ENCODE measurements at regions not wholly inside any gene's neighbourhood (a gene's known extent, or its start where the extent isn't known, plus 50 kb on each side); places are given as distances from the start of the nearest gene placed in this dataset.

GRCh38 chr2:8158711-8159110 lies 523.1 kb upstream of the ID2 start:
- no peak for DNase-seq

DNA sequence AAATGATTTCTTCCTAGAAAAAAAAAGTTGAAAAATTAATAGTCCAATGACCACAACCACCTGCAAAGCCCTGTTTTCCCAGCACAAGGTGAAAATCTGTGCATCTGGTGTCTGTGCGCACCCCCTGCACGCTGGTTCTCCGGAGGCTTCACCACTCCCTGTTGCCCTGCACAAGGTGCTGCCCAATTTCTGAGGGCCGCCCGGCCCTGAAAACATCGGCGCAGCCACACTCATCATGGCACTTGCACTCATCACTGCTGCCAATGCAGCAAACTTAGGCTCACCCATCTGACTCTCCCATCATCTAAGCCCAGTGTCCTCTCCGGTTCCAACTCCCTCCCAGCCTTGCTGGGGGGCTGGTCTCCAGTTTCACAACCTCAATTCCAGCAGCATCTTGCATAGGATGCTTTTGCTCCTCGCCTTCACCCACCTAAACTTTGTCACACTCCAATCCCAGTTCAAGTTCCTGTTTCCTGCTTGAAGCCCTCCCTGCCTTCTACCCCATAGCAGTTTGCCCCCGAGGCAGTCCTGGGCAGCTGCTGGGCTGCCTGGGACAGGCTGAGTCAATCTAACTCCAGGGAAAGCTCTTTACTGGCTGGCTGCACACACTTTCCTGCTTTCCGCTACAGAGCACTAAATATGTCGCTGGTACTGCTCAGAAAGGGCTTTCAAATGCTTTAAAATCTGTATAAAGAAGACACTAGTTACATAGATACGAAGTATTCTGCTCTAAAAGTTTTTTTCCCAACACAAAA lies 522.5 kb upstream of the ID2 start:
- no peak for DNase-seq

- no peak for DNase-seq
Observed at GRCh38 chr2:8159966-8160603, 521.8 kb upstream of the ID2 start.

DNA sequence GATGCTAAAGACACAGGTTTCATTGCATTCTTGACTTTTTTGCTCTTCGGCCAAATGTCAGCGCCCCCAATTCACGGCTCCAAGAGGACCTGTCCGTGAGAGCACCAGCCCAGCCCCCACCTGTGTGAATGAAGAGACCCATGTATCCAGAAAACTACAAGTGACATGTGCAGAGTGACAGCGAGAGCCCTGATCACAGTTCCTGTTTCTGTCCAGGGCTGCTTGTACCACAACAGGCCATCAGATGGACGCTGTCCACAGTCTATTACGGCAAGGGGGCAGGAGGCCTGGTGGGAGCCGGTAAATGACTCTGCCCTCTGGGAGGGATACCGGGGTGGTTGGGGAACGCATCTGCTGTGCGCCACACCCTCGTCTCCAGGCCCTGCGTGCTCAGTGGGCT lies 520.9 kb upstream of the ID2 start:
- no peak for DNase-seq

GRCh38 chr2:8162552-8162951 lies 519.3 kb upstream of the ID2 start:
- no peak for DNase-seq

GRCh38 chr2:8165550-8165949 lies 516.3 kb upstream of the ID2 start:
- DNase-seq = no peak

DNA sequence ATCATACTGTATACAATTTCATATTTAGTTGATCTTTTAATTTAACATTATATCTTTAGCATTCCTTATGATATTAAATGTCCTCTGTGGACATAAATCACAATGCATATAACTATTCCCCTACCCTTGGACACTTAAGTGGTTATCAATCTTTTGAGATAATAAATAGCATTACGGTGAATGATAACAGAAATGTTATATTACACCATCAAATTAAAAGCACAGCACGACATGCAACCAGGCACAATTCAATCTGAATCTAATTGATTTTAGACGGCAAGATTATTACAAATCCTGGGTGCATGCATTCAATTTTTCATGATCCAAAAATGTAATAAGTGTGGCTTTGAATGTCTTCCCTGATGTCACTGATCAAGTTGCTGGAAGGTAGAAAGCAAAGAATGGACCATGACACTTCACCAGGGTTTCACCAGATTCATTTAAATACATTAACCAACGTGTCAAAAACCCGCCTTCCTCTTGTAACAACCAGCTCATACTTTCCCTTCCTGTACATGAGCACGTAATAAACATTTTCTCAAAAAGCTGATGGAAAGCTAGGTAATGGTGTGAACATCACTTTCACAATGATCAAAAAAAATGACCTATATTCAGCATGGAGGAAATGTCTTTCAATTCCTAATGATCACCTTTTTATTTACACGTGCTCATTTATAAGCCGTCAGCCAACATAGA lies 513.7 kb upstream of the ID2 start:
- DNase-seq = no peak

- no peak for DNase-seq
Observed at GRCh38 chr2:8168876-8169424, 512.9 kb upstream of the ID2 start.

GRCh38 chr2:8169443-8169842 lies 512.4 kb upstream of the ID2 start:
- DNase-seq = no peak

- no peak for DNase-seq
Observed at GRCh38 chr2:8170552-8171327, 511.1 kb upstream of the ID2 start.

DNA sequence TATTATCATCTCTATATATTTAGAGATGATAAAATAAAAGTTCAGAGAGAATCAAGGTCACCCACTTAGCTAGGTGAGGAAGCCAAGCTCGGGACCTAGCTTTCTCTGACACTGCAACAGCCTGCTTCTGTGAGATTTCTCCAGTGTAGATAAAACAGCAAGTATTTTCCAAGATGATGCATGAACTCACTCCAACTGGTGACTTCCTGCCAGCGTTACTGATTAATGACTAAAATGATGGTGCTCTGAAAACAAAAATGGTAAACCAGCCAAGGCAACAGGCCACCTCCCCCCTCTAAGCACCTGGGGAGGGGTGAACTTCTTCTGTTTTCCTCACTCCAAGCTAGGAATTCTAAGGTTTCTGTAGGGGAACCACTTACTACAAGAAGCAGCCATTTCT lies 510.2 kb upstream of the ID2 start:
- no peak for DNase-seq

DNA sequence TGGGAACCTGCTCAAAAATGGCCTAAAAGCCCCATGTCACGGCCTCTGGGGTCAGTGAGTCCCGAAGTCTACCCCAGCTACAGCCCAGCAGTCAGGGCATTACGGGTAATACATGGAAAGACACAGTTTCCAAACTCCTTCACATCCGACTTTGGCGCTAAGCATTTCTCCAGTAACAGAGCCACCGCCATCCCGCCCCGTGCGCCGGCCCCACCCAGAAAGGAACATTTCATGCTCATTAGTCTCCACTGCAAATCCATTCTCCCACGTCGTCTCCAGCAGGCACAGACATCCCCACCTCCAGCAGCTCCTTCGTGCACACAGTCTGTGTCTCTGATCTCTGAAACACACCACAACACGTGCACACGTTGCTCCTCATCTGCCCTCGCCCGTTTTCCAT lies 509.2 kb upstream of the ID2 start:
- DNase-seq = no peak

DNA sequence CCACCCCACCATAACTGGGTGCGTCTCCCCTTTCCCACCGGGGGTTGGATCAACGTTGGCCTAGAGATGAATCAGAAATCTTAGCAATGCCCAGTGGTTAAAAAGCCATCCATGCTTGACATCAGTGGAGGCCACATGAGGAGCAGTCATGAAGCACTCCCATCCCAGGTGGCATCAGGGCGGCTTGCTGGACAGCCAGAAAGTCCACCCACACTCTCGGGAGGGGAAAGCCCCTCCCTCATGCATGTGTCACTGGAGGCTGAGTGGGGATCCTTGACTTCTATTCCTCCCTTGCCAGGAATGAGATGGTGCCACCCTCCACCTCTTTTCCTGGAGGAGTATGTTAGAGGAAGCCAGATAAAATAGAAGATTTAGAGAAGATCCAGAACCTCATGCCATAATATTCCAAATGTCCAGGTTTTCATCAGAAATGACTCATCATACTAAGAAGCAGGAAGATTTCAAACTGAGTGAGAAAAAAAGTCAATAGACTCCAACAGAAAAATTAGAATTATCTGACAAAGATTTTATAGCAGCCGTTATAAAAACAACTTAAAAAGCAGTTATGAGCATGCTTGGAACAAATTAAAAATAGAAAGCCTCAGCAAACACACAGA lies 507.1 kb upstream of the ID2 start:
- DNase-seq = no peak

- DNase-seq = no peak
Observed at GRCh38 chr2:8176887-8177286, 505.0 kb upstream of the ID2 start.

- DNase-seq = no peak
Observed at GRCh38 chr2:8177566-8177965, 504.3 kb upstream of the ID2 start.

DNA sequence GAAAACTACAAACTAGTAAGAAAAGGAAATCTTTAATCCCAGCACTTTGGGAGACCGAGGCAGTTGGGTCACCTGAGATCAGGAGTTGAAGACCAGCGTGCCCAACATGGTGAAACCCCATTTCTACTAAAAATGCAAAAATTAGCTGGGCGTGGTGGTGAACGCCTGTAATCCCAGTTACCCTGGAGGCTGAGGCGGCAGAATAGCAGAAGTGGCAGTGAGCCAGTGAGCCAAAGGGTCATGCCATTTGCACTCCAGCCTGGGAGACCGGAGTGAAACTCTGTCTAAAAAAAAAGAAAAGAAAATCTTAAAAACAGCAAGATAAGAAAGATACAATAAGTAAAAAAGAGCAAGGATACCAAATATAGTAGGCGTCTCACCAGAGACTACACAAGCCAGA lies 502.9 kb upstream of the ID2 start:
- DNase-seq = no peak

DNA sequence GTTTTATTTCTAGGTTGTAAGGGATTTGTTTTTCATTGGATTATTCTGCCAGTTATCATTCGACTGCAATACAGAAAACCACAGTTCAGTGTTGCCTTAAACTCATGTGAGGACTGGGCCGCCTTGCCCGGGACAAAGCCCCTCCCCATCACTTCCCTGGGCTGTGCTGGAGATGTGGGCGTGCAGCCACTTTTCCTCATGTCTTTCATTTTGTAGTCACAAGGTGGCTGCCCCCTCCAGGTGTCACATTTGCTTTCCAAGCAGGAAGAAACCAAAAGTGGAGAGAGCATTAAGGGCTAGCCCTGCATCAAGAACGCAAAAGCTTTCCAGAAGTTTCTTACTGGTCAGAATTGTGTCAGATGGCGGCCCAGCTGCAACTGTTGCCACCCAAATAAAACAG lies 492.5 kb upstream of the ID2 start:
- no peak for DNase-seq

- no peak for DNase-seq
Observed at GRCh38 chr2:8190279-8190678, 491.6 kb upstream of the ID2 start.

DNA sequence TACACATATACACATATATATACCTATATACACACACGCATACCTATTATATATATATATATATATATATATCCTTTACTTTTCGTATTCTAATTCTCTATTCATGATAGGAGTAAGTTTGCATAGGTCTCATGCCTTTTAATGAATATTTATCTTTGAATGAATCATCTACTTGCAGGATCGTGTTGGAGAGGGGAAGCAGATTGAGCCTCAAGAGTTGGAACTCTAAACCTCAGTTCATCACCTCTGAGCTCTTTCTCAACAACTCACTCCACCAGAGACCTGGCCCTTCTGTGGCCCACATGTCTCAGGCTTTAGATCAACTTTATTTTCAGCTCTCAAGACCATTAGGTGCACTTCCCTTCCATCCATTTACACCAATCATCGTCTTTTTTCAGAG lies 490.4 kb upstream of the ID2 start:
- no peak for DNase-seq

GRCh38 chr2:8193146-8193545 lies 488.7 kb upstream of the ID2 start:
- DNase-seq = no peak

DNA sequence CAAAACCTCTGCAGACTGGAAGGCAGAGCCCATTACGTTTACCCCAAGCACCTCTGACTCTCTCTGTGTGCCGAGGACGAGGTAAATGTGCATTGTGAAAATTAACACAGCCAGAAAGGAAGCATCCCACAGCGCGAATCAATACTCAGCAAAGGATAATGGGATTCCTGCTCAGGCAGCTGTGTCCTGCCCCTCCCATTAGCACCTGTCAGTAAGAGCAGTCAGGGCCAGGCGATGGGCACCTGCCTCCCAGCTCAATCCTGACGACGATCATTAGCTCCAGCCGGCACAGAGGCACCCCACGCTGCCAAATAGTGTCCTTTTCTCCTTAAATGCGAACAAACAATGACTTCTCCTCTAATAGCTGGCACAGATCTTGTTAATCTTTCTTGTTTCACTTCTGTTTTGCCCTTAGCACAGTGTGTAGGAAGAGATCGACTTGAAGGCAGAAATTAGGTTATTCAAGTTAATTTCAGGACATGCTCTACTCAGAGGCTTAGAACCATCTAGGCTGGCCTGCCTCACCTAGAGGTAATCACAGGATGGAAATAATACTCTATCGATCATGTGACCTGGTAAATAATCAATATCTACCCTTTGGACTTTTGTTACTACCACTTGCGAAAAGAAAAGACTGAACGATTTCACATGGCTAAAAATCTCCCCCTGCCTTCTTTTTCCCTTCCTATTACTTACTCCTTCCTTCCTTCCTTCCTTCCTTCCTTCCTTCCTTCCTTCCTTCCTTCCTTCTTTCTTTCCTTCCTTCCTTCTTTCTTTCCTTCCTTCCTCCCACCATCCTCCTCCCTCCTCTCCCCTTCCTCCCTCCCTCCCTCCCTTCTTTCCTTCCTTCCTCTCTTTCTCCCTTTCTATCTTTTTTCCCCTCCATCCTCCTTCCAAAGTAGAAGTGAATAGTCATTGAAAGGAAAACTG lies 487.9 kb upstream of the ID2 start:
- no peak for DNase-seq

- no peak for DNase-seq
Observed at GRCh38 chr2:8195784-8196183, 486.1 kb upstream of the ID2 start.
